Spleen (tissue), 7 donors: ENCODE measurements at regions not wholly inside any gene's neighbourhood (a gene's known extent, or its start where the extent isn't known, plus 50 kb on each side); places are given as distances from the start of the nearest gene placed in this dataset.

Experiments used
- CTCF ChIP-seq, 11 experiments: fragments of 200-600 bp in 7 of 11; fragments of 450-650 bp in 4 of 11; sonication (generic) in 4 of 11; IDR thresholded peaks in 8 of 11; conservative IDR thresholded peaks in 3 of 11; 1 replicate in 7 of 11; 2 replicates in 4 of 11; pipeline versions ENCODE4 v1.4.0 to v1.8.0; 2016 to 2021; ENCODE audit warnings: antibody characterized with exemption in 11 of 11, inconsistent platforms in 4 of 11, mild to moderate bottlenecking in 1 of 11
- POLR2A ChIP-seq, 3 donors: fragments of 450-650 bp; IDR thresholded peaks; one replicate each; pipeline ENCODE4 v1.5.1; 2017; ENCODE audit warnings: antibody characterized with exemption in 3 of 3, mild to moderate bottlenecking in 1 of 3
- donor health status: DM: no; HTN: no; CAD: no; lungs with moderate emphysema.
- donor health status: DM: no; HTN: no; CAD: no.
- donor health status: DM: no; HTN: no; CAD: no.

GRCh38 chr2:67936969-67937368 lies 125.8 kb downstream of the C1D start:
- TF ChIP-seq POLR2A (IDR thresholded peaks at IDR 0.05) (no peak), CTCF (IDR thresholded peaks at IDR 0.05 in 8 of 11, conservative IDR thresholded peaks at IDR 0.05 in 3 of 11) (no peak)
